PC-9 (cell line): ENCODE measurements at regions not wholly inside any gene's neighbourhood (a gene's known extent, or its start where the extent isn't known, plus 50 kb on each side); places are given as distances from the start of the nearest gene placed in this dataset.

ENCODE experiments used
- BruUV-seq: library from RNA; stranded (reverse); fragments of 400-500 nt; replicated peaks from 2 replicates; lab custom pipeline; 2021; lab: Mats Ljungman, UMichigan
- CTCF ChIA-PET: fragments of 300-600 bp; sonication (Branson Sonifier 250); formaldehyde crosslinking; loops from one replicate; lab custom pipeline; 2022; ENCODE audit warnings: antibody characterized with exemption; lab: Charles Lee
- POLR2A ChIA-PET: fragments of 300-600 bp; sonication (Branson Sonifier 250); formaldehyde crosslinking; loops from one replicate; lab custom pipeline; 2022; ENCODE audit warnings: antibody characterized with exemption; ENCODE audit not compliant: unreplicated experiment; lab: Charles Lee
- DNase-seq, 2 experiments: peaks; one replicate each; pipeline versions ENCODE4 v3.0.0 to v3.0.0-alpha.2; 2015 to 2022; ENCODE audit warnings: mixed read lengths in 1 of 2
- H2AFZ ChIP-seq: fragments of 200-600 bp; sonication (generic); 2 replicates; pipeline ENCODE4 v1.8.1; 2017; ENCODE audit warnings: antibody characterized with exemption
- H3F3A ChIP-seq: fragments of 200-600 bp; sonication (generic); 2 replicates; pipeline ENCODE4 v1.8.1; 2017; ENCODE audit warnings: antibody characterized with exemption, mild to moderate bottlenecking, low read depth; ENCODE audit not compliant: insufficient read depth
- H3K27ac ChIP-seq: fragments of 200-600 bp; sonication (generic); 2 replicates; pipeline ENCODE4 v1.6.1; 2016; ENCODE audit warnings: mixed run types
- H3K27me3 ChIP-seq: fragments of 200-600 bp; sonication (generic); 2 replicates; pipeline ENCODE4 v1.6.1; 2016; ENCODE audit warnings: low read depth, mixed run types; ENCODE audit not compliant: insufficient read depth
- H3K36me3 ChIP-seq: fragments of 200-600 bp; sonication (generic); 2 replicates; pipeline ENCODE4 v1.6.1; 2016; ENCODE audit warnings: low read depth, mixed run types
- H3K4me1 ChIP-seq: fragments of 200-600 bp; sonication (generic); replicated peaks from 2 replicates; pipeline ENCODE4 v1.6.1; 2016; ENCODE audit warnings: mixed run types; ENCODE audit not compliant: insufficient read depth
- H3K4me2 ChIP-seq: fragments of 200-600 bp; sonication (generic); 2 replicates; pipeline ENCODE4 v1.6.1; 2017; ENCODE audit warnings: mixed run types
- H3K4me3 ChIP-seq: fragments of 200-600 bp; sonication (generic); 2 replicates; pipeline ENCODE4 v1.6.1; 2016; ENCODE audit warnings: mixed run types
- H3K79me2 ChIP-seq: fragments of 200-600 bp; sonication (generic); 2 replicates; pipeline ENCODE4 v1.6.1; 2017; ENCODE audit warnings: low read depth, mixed run types
- H3K9me2 ChIP-seq: fragments of 200-600 bp; sonication (generic); 2 replicates; pipeline ENCODE4 v1.8.1; 2017; ENCODE audit warnings: mild to moderate bottlenecking; ENCODE audit not compliant: insufficient read depth
- H3K9me3 ChIP-seq: fragments of 200-600 bp; sonication (generic); 2 replicates; pipeline ENCODE4 v1.8.1; 2016; ENCODE audit warnings: low read depth; ENCODE audit not compliant: insufficient read depth
- H4K20me1 ChIP-seq: fragments of 200-600 bp; sonication (generic); 2 replicates; pipeline ENCODE4 v1.8.1; 2017; ENCODE audit not compliant: insufficient read depth
- EZH2 ChIP-seq: fragments of 200-600 bp; sonication (generic); IDR thresholded peaks from 2 replicates; pipeline ENCODE4 v1.8.0; 2017; ENCODE audit warnings: antibody characterized with exemption, low read depth
- intact Hi-C: fragments of 100-400 bp; cut with micrococcal nuclease; formaldehyde crosslinking; loops from one replicate; pipeline ENCODE4 v1.10.0; 2022; ENCODE audit not compliant: unreplicated experiment
- TF ChIP-seq, protein P1 (sequence below): fragments of 200-600 bp; sonication (generic); conservative IDR thresholded peaks from 2 replicates; pipeline ENCODE4 v1.6.1; 2017; ENCODE audit warnings: mixed run types, antibody characterized with exemption, mild to moderate bottlenecking, moderate library complexity

GRCh38 chr5:4662756-4663155 lies 477.4 kb upstream of the ADAMTS16 start:
- no peak overlapping the region for H3K4me2 ChIP-seq
- no peaks in the 10 kb centered on the region for H3K4me1 ChIP-seq
- intact Hi-C loops, result no loop called here
- no peaks in the 10 kb centered on the region for H3F3A ChIP-seq
- no peaks in the 10 kb centered on the region for H4K20me1 ChIP-seq
- H2AFZ ChIP-seq, result no peak overlapping the region
- TF ChIP-seq EZH2, result no peak
- TF ChIP-seq, protein P1, sequence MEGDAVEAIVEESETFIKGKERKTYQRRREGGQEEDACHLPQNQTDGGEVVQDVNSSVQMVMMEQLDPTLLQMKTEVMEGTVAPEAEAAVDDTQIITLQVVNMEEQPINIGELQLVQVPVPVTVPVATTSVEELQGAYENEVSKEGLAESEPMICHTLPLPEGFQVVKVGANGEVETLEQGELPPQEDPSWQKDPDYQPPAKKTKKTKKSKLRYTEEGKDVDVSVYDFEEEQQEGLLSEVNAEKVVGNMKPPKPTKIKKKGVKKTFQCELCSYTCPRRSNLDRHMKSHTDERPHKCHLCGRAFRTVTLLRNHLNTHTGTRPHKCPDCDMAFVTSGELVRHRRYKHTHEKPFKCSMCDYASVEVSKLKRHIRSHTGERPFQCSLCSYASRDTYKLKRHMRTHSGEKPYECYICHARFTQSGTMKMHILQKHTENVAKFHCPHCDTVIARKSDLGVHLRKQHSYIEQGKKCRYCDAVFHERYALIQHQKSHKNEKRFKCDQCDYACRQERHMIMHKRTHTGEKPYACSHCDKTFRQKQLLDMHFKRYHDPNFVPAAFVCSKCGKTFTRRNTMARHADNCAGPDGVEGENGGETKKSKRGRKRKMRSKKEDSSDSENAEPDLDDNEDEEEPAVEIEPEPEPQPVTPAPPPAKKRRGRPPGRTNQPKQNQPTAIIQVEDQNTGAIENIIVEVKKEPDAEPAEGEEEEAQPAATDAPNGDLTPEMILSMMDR, result no peak
- no peak overlapping the region for H3K27ac ChIP-seq
- H3K36me3 ChIP-seq, result no peaks in the 10 kb centered on the region
- no peaks in the 10 kb centered on the region for H3K79me2 ChIP-seq
- ChIA-PET CTCF (no interaction called here), POLR2A (no interaction called here)
- DNase-seq, result no peak
- H3K9me2 ChIP-seq, result no peaks in the 10 kb centered on the region
- H3K4me3 ChIP-seq, result no peak overlapping the region
- H3K9me3 ChIP-seq, result no peaks in the 10 kb centered on the region
- BruUV-seq, result no TSS peak
- H3K27me3 ChIP-seq, result peaks cover 41% of the 10 kb centered on the region

GRCh38 chr5:4665911-4666310 lies 474.2 kb upstream of the ADAMTS16 start:
- no peak for DNase-seq
- H3K9me3 ChIP-seq, result no peaks in the 10 kb centered on the region
- H3K4me3 ChIP-seq, result no peak overlapping the region
- no peak overlapping the region for H3K27ac ChIP-seq
- no peaks in the 10 kb centered on the region for H3K36me3 ChIP-seq
- intact Hi-C loops, result no loop called here
- H4K20me1 ChIP-seq, result no peaks in the 10 kb centered on the region
- no peaks in the 10 kb centered on the region for H3K9me2 ChIP-seq
- BruUV-seq, result no TSS peak
- H3K27me3 ChIP-seq, result peaks cover 35% of the 10 kb centered on the region
- H3K4me1 ChIP-seq, result no peaks in the 10 kb centered on the region
- ChIA-PET CTCF (no interaction called here), POLR2A (no interaction called here)
- H3F3A ChIP-seq, result no peaks in the 10 kb centered on the region
- TF ChIP-seq, protein P1, result no peak
- no peak for TF ChIP-seq EZH2
- no peaks in the 10 kb centered on the region for H3K79me2 ChIP-seq
- no peak overlapping the region for H2AFZ ChIP-seq
- no peak overlapping the region for H3K4me2 ChIP-seq

DNA sequence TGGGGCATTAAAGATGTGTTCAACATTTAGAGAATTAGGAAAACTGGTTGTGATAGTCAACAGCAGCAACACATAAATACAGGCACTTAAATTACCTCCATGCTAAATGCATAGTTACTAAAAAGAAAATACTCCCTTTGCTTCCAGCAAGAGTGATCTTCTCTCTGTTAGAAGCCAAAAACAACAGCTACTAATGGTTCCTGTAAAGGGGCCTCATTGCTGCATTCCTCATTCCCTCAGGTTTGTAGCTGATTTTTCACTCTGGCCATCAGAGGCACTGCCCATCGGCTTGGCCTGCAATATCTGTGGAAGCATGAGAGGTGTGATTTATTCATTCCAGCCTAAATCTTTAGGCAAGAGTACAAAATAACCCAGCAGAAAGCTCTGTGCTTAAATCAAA lies 466.0 kb upstream of the ADAMTS16 start:
- DNase-seq, result no peak
- Histone ChIP-seq H3K27ac (no peak overlapping the region), H4K20me1 (no peaks in the 10 kb centered on the region), H3K27me3 (peaks cover 37% of the 10 kb centered on the region), H3F3A (no peaks in the 10 kb centered on the region), H3K9me3 (no peaks in the 10 kb centered on the region), H3K9me2 (no peaks in the 10 kb centered on the region), H2AFZ (no peak overlapping the region), H3K4me1 (no peaks in the 10 kb centered on the region), H3K36me3 (no peaks in the 10 kb centered on the region), H3K4me3 (no peak overlapping the region), H3K79me2 (no peaks in the 10 kb centered on the region), H3K4me2 (no peak overlapping the region)
- BruUV-seq, result no TSS peak
- CTCF ChIA-PET, result no interaction called here
- intact Hi-C loops, result no loop called here
- TF ChIP-seq, protein P1, result no peak
- no peak for TF ChIP-seq EZH2
- POLR2A ChIA-PET, result no interaction called here
